GM23248 (cell line): ENCODE measurements at regions not wholly inside any gene's neighbourhood (a gene's known extent, or its start where the extent isn't known, plus 50 kb on each side); places are given as distances from the start of the nearest gene placed in this dataset.
A peak's percentile ranks its signal among the peaks of the same experiment; 100 is the strongest.

ENCODE experiments used
- DNase-seq: peaks from one replicate; pipeline ENCODE4 v3.0.0-alpha.2; 2015
- H2AFZ ChIP-seq: fragments of 200-600 bp; sonication (generic); 2 replicates; pipeline ENCODE4 v1.6.1; 2016; ENCODE audit warnings: antibody characterized with exemption
- H3F3A ChIP-seq: fragments of 200-600 bp; sonication (generic); 2 replicates; pipeline ENCODE4 v1.6.1; 2016; ENCODE audit warnings: mild to moderate bottlenecking, antibody characterized with exemption, mixed run types; ENCODE audit not compliant: insufficient read depth
- H3K27ac ChIP-seq: fragments of 200-600 bp; sonication (generic); 2 replicates; pipeline ENCODE4 v1.5.1; 2016; ENCODE audit warnings: mild to moderate bottlenecking
- H3K27me3 ChIP-seq: fragments of 200-600 bp; sonication (generic); replicated peaks from 2 replicates; pipeline ENCODE4 v1.6.1; 2016; ENCODE audit warnings: mild to moderate bottlenecking; ENCODE audit not compliant: insufficient read depth
- H3K36me3 ChIP-seq: fragments of 200-600 bp; sonication (generic); 2 replicates; pipeline ENCODE4 v1.6.1; 2016; ENCODE audit warnings: low read depth, mild to moderate bottlenecking
- H3K4me1 ChIP-seq: fragments of 200-600 bp; sonication (generic); 2 replicates; pipeline ENCODE4 v1.6.1; 2016; ENCODE audit warnings: mild to moderate bottlenecking; ENCODE audit not compliant: insufficient read depth
- H3K4me2 ChIP-seq: fragments of 200-600 bp; sonication (generic); one replicate; pipeline ENCODE4 v1.6.1; 2016; ENCODE audit warnings: mild to moderate bottlenecking; ENCODE audit not compliant: unreplicated experiment
- H3K4me3 ChIP-seq: fragments of 200-600 bp; sonication (generic); 2 replicates; pipeline ENCODE4 v1.5.1; 2016; ENCODE audit warnings: mild to moderate bottlenecking
- H3K79me2 ChIP-seq: fragments of 200-600 bp; sonication (generic); 2 replicates; pipeline ENCODE4 v1.6.1; 2016; ENCODE audit warnings: mild to moderate bottlenecking; ENCODE audit not compliant: insufficient read depth
- H3K9ac ChIP-seq: fragments of 200-600 bp; sonication (generic); 2 replicates; pipeline ENCODE4 v1.6.1; 2016; ENCODE audit warnings: mild to moderate bottlenecking
- H3K9me2 ChIP-seq: fragments of 200-600 bp; sonication (generic); 2 replicates; pipeline ENCODE4 v1.6.1; 2016; ENCODE audit warnings: mixed run types, mild to moderate bottlenecking, moderate library complexity; ENCODE audit not compliant: insufficient read depth
- H3K9me3 ChIP-seq: fragments of 200-600 bp; sonication (generic); one replicate; pipeline ENCODE4 v1.6.1; 2017; ENCODE audit warnings: low read depth
- H4K20me1 ChIP-seq: fragments of 200-600 bp; sonication (generic); 2 replicates; pipeline ENCODE4 v1.6.0; 2016; ENCODE audit not compliant: insufficient read depth
- EZH2 ChIP-seq: fragments of 200-600 bp; sonication (generic); IDR thresholded peaks from 2 replicates; pipeline ENCODE4 v1.6.1; 2018; ENCODE audit warnings: antibody characterized with exemption, mild to moderate bottlenecking; ENCODE audit not compliant: insufficient read depth, poor library complexity, severe bottlenecking
- EZH2phosphoT487 ChIP-seq: fragments of 200-600 bp; sonication (generic); IDR thresholded peaks from 2 replicates; pipeline ENCODE4 v1.6.1; 2018; ENCODE audit warnings: antibody characterized with exemption, moderate library complexity, mild to moderate bottlenecking, low read depth; ENCODE audit not compliant: insufficient read depth
- WGBS, 2 experiments: methylation state at CpG; one replicate each; pipeline ENCODE4 v1.1.6; 2015 to 2017; ENCODE audit warnings: low lambda C conversion rate in 2 of 2, low coverage in 1 of 2; ENCODE audit errors: missing lambda C conversion rate in 2 of 2; 5-methylcytosine and 5-hydroxymethylcytosine counted together
- in situ Hi-C: fragments of 300-500 bp; cut with MboI; formaldehyde crosslinking; loops from 2 replicates; pipeline ENCODE4 v1.15.0; 2020

DNA sequence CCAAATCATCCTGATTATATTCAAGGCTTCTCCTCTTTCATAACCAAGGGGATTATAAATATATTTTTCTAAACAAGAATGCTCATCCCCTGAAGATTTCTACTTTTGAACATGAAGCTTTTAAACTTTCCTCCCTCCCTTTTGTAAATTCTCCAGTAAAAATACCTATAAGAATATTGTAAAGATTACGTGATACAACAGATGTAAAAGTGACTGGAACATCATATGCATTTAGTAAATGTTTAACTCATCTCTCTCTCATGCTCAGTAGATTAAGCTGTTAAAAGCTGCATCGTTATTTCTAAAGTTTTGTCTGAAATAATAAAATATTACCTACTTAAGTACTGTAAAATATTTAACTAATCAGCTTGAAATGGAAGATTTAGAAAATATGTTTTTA, 281.1 kb downstream of the SPRY2 start:
- Histone ChIP-seq H4K20me1 (no peaks in the 10 kb centered on the region), H3K4me1 (peaks cover 6% of the 10 kb centered on the region), H3K79me2 (no peaks in the 10 kb centered on the region), H3K27me3 (no peaks in the 10 kb centered on the region), H3K4me2 (no peak overlapping the region), H3K36me3 (no peaks in the 10 kb centered on the region), H3K27ac (no peak overlapping the region), H3K4me3 (no peak overlapping the region), H3F3A (peaks cover 7% of the 10 kb centered on the region), H3K9me2 (no peaks in the 10 kb centered on the region), H3K9me3 (no peaks in the 10 kb centered on the region), H2AFZ (no peak overlapping the region), H3K9ac (no peak overlapping the region)
- in situ Hi-C loops = no loop called here
- no peak for DNase-seq
- TF ChIP-seq EZH2 (no peak), EZH2phosphoT487 (no peak)
- WGBS, 2 experiments = 81 to 93% methylated on average over 2 of the region's 2 CpGs

DNA sequence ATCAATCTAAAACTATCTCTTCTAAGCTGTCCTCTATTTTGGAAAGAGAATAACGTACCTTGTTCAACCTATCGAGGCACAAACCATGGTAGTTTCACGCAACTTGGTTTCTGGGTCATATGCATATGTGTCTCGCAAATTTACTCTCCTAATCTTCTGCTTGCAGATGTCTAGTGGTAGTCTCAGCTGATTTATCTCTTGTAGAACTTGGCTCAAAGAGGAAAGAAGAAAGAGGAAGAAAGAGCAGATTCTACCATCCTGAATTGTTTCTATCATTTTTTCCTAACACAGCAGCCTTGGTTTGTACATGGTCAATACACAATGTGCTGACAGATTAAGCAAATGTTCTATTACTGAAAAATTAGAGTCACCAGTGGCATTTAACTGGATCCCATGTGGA, 282.3 kb downstream of the SPRY2 start:
- Histone ChIP-seq H3K27me3 (no peaks in the 10 kb centered on the region), H3K36me3 (no peaks in the 10 kb centered on the region), H3K9me2 (no peaks in the 10 kb centered on the region), H4K20me1 (no peaks in the 10 kb centered on the region), H3K27ac (no peak overlapping the region), H3K79me2 (no peaks in the 10 kb centered on the region), H3K4me1 (peaks cover 12% of the 10 kb centered on the region), H2AFZ (no peak overlapping the region), H3K9me3 (no peaks in the 10 kb centered on the region), H3F3A (peaks cover 12% of the 10 kb centered on the region), H3K4me3 (no peak overlapping the region), H3K4me2 (no peak overlapping the region), H3K9ac (no peak overlapping the region)
- DNase-seq = no peak
- TF ChIP-seq EZH2phosphoT487 (no peak), EZH2 (no peak)
- in situ Hi-C loops = no loop called here
- WGBS, 2 experiments = 93 to 96% methylated on average over 4 of the region's 4 CpGs

DNA sequence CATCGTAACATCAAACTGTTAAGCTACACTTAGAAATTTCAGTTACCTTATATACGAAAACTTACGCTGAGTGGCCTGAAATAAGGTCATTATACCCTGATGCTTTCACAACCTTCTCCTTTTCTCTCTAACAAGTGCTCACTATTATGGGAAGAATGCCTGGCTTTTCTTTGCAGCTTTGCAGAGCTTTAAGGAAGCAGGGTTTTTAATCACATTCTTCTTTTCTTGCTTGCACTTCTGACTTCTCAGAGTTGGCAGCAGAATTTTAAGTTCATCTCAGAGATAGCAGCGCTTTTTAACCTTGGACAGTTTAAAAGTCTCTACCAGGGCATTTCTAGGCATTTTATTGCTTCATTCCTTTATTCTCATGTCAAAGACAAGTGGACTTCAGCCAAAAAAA, 285.1 kb downstream of the SPRY2 start:
- in situ Hi-C loops = no loop called here
- no peak for DNase-seq
- Histone ChIP-seq H3K9ac (no peak overlapping the region), H3K9me3 (no peaks in the 10 kb centered on the region), H3K4me3 (no peak overlapping the region), H3K4me1 (peaks cover 12% of the 10 kb centered on the region), H3F3A (peaks cover 12% of the 10 kb centered on the region), H3K4me2 (no peak overlapping the region), H3K27ac (no peak overlapping the region), H4K20me1 (no peaks in the 10 kb centered on the region), H3K79me2 (no peaks in the 10 kb centered on the region), H3K36me3 (no peaks in the 10 kb centered on the region), H3K27me3 (no peaks in the 10 kb centered on the region), H2AFZ (no peak overlapping the region), H3K9me2 (no peaks in the 10 kb centered on the region)
- WGBS, 2 experiments = 99% methylated on average over 4 of the region's 4 CpGs
- no peak for TF ChIP-seq EZH2phosphoT487
- no peak for TF ChIP-seq EZH2

DNA sequence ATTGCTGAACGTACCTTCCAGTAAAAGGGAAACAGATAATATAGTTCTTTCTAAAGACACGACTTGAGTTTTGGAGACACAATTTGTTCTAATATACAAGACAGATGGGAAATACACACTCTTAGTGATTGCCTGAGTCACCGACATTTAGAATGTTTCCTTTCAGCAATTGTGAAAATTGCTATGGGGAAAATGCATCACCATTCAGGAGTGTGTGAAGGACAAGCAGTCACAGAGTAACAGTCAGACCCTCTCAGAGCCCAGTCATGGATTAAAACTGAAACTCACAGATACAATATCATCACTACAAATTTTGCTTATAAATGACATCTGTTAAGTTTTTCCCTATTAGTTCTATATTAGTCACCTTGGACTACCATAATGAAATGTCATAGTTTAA, 286.1 kb downstream of the SPRY2 start:
- in situ Hi-C loops = no loop called here
- H3F3A ChIP-seq = peaks cover 17% of the 10 kb centered on the region
- H3K27me3 ChIP-seq = no peaks in the 10 kb centered on the region
- peak overlapping the region; percentile 23 for H3K4me2 ChIP-seq
- no peaks in the 10 kb centered on the region for H3K79me2 ChIP-seq
- WGBS, 2 experiments = 29 to 30% methylated on average over 3 of the region's 3 CpGs
- no peaks in the 10 kb centered on the region for H3K36me3 ChIP-seq
- no peaks in the 10 kb centered on the region for H3K9me3 ChIP-seq
- no peaks in the 10 kb centered on the region for H4K20me1 ChIP-seq
- no peak overlapping the region for H3K9ac ChIP-seq
- H2AFZ ChIP-seq = no peak overlapping the region
- H3K4me3 ChIP-seq = no peak overlapping the region
- H3K27ac ChIP-seq = peak overlapping the region; percentile 29
- H3K4me1 ChIP-seq = peaks cover 18% of the 10 kb centered on the region
- peak; percentile 83 for DNase-seq
- TF ChIP-seq EZH2 (no peak), EZH2phosphoT487 (no peak)
- no peaks in the 10 kb centered on the region for H3K9me2 ChIP-seq

DNA sequence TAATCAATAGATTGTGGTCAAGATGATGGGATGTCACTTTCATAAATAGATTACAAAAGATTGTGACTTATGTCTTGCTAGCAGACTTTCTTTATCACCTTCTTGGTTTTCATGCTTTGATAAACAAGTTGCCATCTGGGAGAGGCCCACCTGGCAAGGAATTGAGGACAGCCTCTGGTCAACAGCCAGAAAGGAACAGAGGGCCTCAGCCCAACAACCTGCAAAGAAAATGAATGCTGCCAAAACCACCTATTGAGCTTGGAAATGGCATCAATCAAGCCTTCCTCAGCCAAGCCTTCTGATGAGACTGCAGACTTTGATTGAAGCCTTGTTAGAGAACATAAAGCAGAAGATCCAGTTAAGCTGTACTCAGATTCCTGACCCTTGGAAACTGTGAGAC, 288.6 kb downstream of the SPRY2 start:
- peaks cover 36% of the 10 kb centered on the region for H3F3A ChIP-seq
- H3K27me3 ChIP-seq = no peaks in the 10 kb centered on the region
- TF ChIP-seq EZH2phosphoT487 (no peak), EZH2 (no peak)
- no peaks in the 10 kb centered on the region for H3K9me2 ChIP-seq
- H3K4me3 ChIP-seq = no peak overlapping the region
- H3K79me2 ChIP-seq = no peaks in the 10 kb centered on the region
- H3K9me3 ChIP-seq = no peaks in the 10 kb centered on the region
- no peaks in the 10 kb centered on the region for H4K20me1 ChIP-seq
- no peak overlapping the region for H2AFZ ChIP-seq
- H3K4me1 ChIP-seq = peaks cover 41% of the 10 kb centered on the region
- no peaks in the 10 kb centered on the region for H3K36me3 ChIP-seq
- no peak for DNase-seq
- H3K9ac ChIP-seq = no peak overlapping the region
- H3K27ac ChIP-seq = no peak overlapping the region
- in situ Hi-C loops = no loop called here
- H3K4me2 ChIP-seq = no peak overlapping the region
